OCI-LY1 (cell line): ENCODE measurements at regions not wholly inside any gene's neighbourhood (a gene's known extent, or its start where the extent isn't known, plus 50 kb on each side); places are given as distances from the start of the nearest gene placed in this dataset.

Experiments
- CTCF ChIP-seq: fragments of 200-600 bp; sonication (generic), shearing (Covaris generic); IDR thresholded peaks from 2 replicates; pipeline ENCODE4 v1.5.1; 2017; ENCODE audit warnings: mild to moderate bottlenecking, antibody characterized with exemption, low read length, moderate library complexity, mixed read lengths
- EZH2 ChIP-seq: fragments of 200-600 bp; sonication (generic), shearing (Covaris generic); IDR thresholded peaks from 2 replicates; pipeline ENCODE4 v1.8.0; 2017; ENCODE audit warnings: borderline replicate concordance, mixed run types, mild to moderate bottlenecking, antibody characterized with exemption, low read length, moderate library complexity, mixed read lengths

- no peak for TF ChIP-seq CTCF
- no peak for TF ChIP-seq EZH2
Measured at GRCh38 chr2:187877391-187877790, 323.2 kb upstream of the TFPI start.
